Loucy (cell line): ENCODE measurements at regions not wholly inside any gene's neighbourhood (a gene's known extent, or its start where the extent isn't known, plus 50 kb on each side); places are given as distances from the start of the nearest gene placed in this dataset.

Experiments used
- CTCF ChIP-seq: fragments of 200-600 bp; sonication (generic); conservative IDR thresholded peaks from 2 replicates; pipeline ENCODE4 v1.5.1; 2014; ENCODE audit warnings: mild to moderate bottlenecking, antibody characterized with exemption, low read length
- EZH2phosphoT487 ChIP-seq: fragments of 200-600 bp; IDR thresholded peaks from 2 replicates; pipeline ENCODE4 v1.6.1; 2018; ENCODE audit warnings: antibody characterized with exemption, mild to moderate bottlenecking, moderate library complexity, borderline replicate concordance

GRCh38 chr12:67468549-67469245 lies 179.8 kb upstream of the DYRK2 start:
- no peak for TF ChIP-seq CTCF
- TF ChIP-seq EZH2phosphoT487, result no peak
